ENCODE measurements at regions not wholly inside any gene's neighbourhood (a gene's known extent, or its start where the extent isn't known, plus 50 kb on each side); places are given as distances from the start of the nearest gene placed in this dataset.

- ATAC-seq (no peak), DNase-seq (no peak)
- Histone ChIP-seq H3K4me1 (no peaks in the 10 kb centered on the region), H3K4me3 (no peak overlapping the region), H3K9me3 (no peaks in the 10 kb centered on the region), H3K36me3 (no peaks in the 10 kb centered on the region), H3K27ac (no peak overlapping the region), H3K27me3 (no peaks in the 10 kb centered on the region)
- no peak for TF ChIP-seq POLR2A (IDR thresholded peaks at IDR 0.05)
- no peak for TF ChIP-seq CTCF (IDR thresholded peaks at IDR 0.05)
- intact Hi-C loops (cut with DNase I), result no loop called here
These were observed 255.6 kb upstream of the DPYD start for GRCh38 chr1:98176414-98176813.

- no peaks in the 10 kb centered on the region for H3K36me3 ChIP-seq
- H3K4me3 ChIP-seq, result no peak overlapping the region
- no peaks in the 10 kb centered on the region for H3K9me3 ChIP-seq
- H3K27ac ChIP-seq, result no peak overlapping the region
- intact Hi-C loops (cut with DNase I), result no loop called here
- TF ChIP-seq CTCF (IDR thresholded peaks at IDR 0.05), result no peak
- no peak for TF ChIP-seq POLR2A (IDR thresholded peaks at IDR 0.05)
- no peaks in the 10 kb centered on the region for H3K27me3 ChIP-seq
- no peaks in the 10 kb centered on the region for H3K4me1 ChIP-seq
- WGBS (ENCODE audit: insufficient coverage, low coverage, low lambda C conversion rate, missing lambda C conversion rate), result 36% methylated on average over 3 of the region's 3 CpGs
- no peak for ATAC-seq
- no peak for DNase-seq
These were observed 251.7 kb upstream of the DPYD start for GRCh38 chr1:98172578-98172977.

GRCh38 chr1:98172022-98172421 is 251.2 kb upstream of the DPYD start:
- ATAC-seq (no peak), DNase-seq (no peak)
- no peaks in the 10 kb centered on the region for H3K27me3 ChIP-seq
- H3K4me1 ChIP-seq, result no peaks in the 10 kb centered on the region
- TF ChIP-seq CTCF (IDR thresholded peaks at IDR 0.05) (no peak), POLR2A (IDR thresholded peaks at IDR 0.05) (no peak)
- H3K4me3 ChIP-seq, result no peak overlapping the region
- H3K9me3 ChIP-seq, result no peaks in the 10 kb centered on the region
- no peaks in the 10 kb centered on the region for H3K36me3 ChIP-seq
- H3K27ac ChIP-seq, result no peak overlapping the region
- WGBS (ENCODE audit: insufficient coverage, low coverage, low lambda C conversion rate, missing lambda C conversion rate), result 37% methylated on average over 2 of the region's 2 CpGs
- intact Hi-C loops (cut with DNase I), result no loop called here

- WGBS (ENCODE audit: insufficient coverage, low coverage, low lambda C conversion rate, missing lambda C conversion rate), result 54% methylated on average over 4 of the region's 4 CpGs
- intact Hi-C loops (cut with DNase I), result no loop called here
- H3K36me3 ChIP-seq, result no peaks in the 10 kb centered on the region
- no peak for ATAC-seq
- no peak for DNase-seq
- TF ChIP-seq POLR2A (IDR thresholded peaks at IDR 0.05), result no peak
- TF ChIP-seq CTCF (IDR thresholded peaks at IDR 0.05), result no peak
- H3K4me1 ChIP-seq, result no peaks in the 10 kb centered on the region
- no peaks in the 10 kb centered on the region for H3K9me3 ChIP-seq
- no peaks in the 10 kb centered on the region for H3K27me3 ChIP-seq
- no peak overlapping the region for H3K4me3 ChIP-seq
- no peak overlapping the region for H3K27ac ChIP-seq
These were observed 243.7 kb upstream of the DPYD start for GRCh38 chr1:98164509-98164908.
